ENCODE measurements at regions not wholly inside any gene's neighbourhood (a gene's known extent, or its start where the extent isn't known, plus 50 kb on each side); places are given as distances from the start of the nearest gene placed in this dataset.

- TF ChIP-seq ZBTB8A (tag by site-specific recombination; IDR thresholded peaks at IDR 0.05): no peak
- TF ChIP-seq ZNF837 (tag by site-specific recombination; IDR thresholded peaks at IDR 0.05): no peak
- TF ChIP-seq CTCF (tag by site-specific recombination; IDR thresholded peaks at IDR 0.05): no peak
- TF ChIP-seq ZNF335 (tag by site-specific recombination; conservative IDR thresholded peaks at IDR 0.05): no peak
- no peak for TF ChIP-seq ZSCAN23 (tag by site-specific recombination; IDR thresholded peaks at IDR 0.05)
- no peak for TF ChIP-seq ZBTB48 (tag by site-specific recombination; IDR thresholded peaks at IDR 0.05)
- TF ChIP-seq PRDM1 (tag by site-specific recombination; IDR thresholded peaks at IDR 0.05): no peak
- TF ChIP-seq ZNF148 (tag by site-specific recombination; IDR thresholded peaks at IDR 0.05; ENCODE audit: borderline replicate concordance): no peak
- no peak for TF ChIP-seq ZNF398 (tag by site-specific recombination; IDR thresholded peaks at IDR 0.05)
Measured at GRCh38 chr9:26061948-26062575, 383.8 kb upstream of the TUSC1 start.

Data from HEK293 (cell line).